HUES64 (cell line): ENCODE measurements at regions not wholly inside any gene's neighbourhood (a gene's known extent, or its start where the extent isn't known, plus 50 kb on each side); places are given as distances from the start of the nearest gene placed in this dataset.

Source experiments
- H3K27ac ChIP-seq: 2 replicates; pipeline ENCODE4 v1.7.0; 2013; ENCODE audit warnings: low read depth, low read length, inconsistent platforms
- H3K27me3 ChIP-seq: 2 replicates; pipeline ENCODE4 v1.6.1; 2013; ENCODE audit warnings: mild to moderate bottlenecking, low read length; ENCODE audit not compliant: insufficient read depth
- H3K36me3 ChIP-seq: 2 replicates; pipeline ENCODE4 v1.6.1; 2013; ENCODE audit warnings: mild to moderate bottlenecking, low read length; ENCODE audit not compliant: insufficient read depth
- H3K4me1 ChIP-seq: 2 replicates; pipeline ENCODE4 v1.6.1; 2013; ENCODE audit warnings: mild to moderate bottlenecking, low read length, moderate library complexity; ENCODE audit not compliant: insufficient read depth
- H3K4me3 ChIP-seq: 2 replicates; pipeline ENCODE4 v1.5.1; 2013; ENCODE audit warnings: mild to moderate bottlenecking, low read length, moderate library complexity
- H3K9ac ChIP-seq: 2 replicates; pipeline ENCODE4 v1.6.1; 2013; ENCODE audit warnings: mild to moderate bottlenecking, low read depth, low read length
- H3K9me3 ChIP-seq: 2 replicates; pipeline ENCODE4 v1.6.1; 2013; ENCODE audit warnings: low read depth, low read length; ENCODE audit not compliant: insufficient read depth
- WGBS: fragments of 150-250, 120-280 bp; methylation state at CpG from one replicate; pipeline ENCODE4 v1.1.7; 2013; ENCODE audit warnings: missing lambda C conversion rate; 5-methylcytosine and 5-hydroxymethylcytosine counted together

DNA sequence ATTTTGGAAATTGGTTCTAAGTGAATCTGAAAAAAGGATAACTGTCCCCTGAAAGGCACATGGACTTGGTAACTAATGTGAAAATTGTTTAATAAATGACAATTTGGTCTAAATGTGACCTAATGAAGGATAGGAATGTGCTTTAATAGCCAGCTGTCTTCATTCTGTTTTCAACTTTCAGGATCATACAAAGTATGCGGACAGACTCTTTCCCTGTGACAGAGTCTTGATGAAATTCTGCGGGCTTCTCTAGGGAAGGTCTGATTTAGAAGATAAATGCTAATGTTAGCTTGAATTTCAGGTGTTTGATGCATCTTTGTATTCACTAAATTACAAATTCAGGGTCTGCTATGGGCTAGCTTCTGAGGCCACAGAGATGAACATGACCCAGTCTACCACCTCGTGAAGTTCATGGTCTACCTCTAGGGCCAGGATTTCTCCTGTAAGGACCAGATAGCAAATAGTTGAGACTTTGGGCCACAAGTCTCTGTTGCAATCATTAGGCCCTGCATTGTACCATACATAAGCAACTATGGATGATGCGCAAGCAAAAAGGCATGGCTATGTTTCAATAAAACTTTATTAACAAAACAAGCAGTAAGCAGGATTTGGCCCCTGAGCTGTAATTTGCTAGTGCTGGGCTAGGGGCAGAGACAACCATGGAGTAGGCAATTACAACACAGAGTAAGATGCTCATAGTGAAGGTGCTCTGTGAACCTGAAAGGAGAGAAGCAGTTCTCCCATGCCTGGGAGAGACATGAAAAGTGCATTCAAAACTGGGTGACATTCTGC is 368.6 kb downstream of the INHBA start:
- no peaks in the 10 kb centered on the region for H3K9me3 ChIP-seq
- H3K4me3 ChIP-seq = no peak overlapping the region
- no peaks in the 10 kb centered on the region for H3K36me3 ChIP-seq
- H3K4me1 ChIP-seq = no peaks in the 10 kb centered on the region
- 88% methylated on average over 4 of the region's 4 CpGs for WGBS
- no peaks in the 10 kb centered on the region for H3K27me3 ChIP-seq
- no peak overlapping the region for H3K9ac ChIP-seq
- no peak overlapping the region for H3K27ac ChIP-seq

DNA sequence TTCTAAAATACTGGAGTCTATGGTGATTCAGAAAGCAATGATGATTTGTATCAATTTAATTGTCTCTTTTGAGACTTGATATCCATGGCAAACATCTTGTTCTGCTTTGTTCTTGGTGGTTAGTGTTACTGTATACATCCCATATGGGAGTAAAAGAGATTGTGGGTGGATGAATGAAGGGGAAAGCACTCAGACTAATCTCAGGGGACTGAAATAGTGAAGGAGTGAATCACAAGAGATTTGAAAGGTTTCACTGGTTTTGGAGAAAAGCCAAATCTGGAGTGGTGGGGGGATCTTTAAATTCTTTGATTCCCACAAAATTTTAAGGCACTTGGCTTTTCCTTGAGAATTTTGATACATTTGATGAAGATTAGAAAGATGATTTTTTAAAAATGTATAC is 369.4 kb downstream of the INHBA start:
- H3K27me3 ChIP-seq = no peaks in the 10 kb centered on the region
- no peaks in the 10 kb centered on the region for H3K36me3 ChIP-seq
- H3K4me1 ChIP-seq = no peaks in the 10 kb centered on the region
- no peak overlapping the region for H3K4me3 ChIP-seq
- no peaks in the 10 kb centered on the region for H3K9me3 ChIP-seq
- no peak overlapping the region for H3K9ac ChIP-seq
- H3K27ac ChIP-seq = no peak overlapping the region

DNA sequence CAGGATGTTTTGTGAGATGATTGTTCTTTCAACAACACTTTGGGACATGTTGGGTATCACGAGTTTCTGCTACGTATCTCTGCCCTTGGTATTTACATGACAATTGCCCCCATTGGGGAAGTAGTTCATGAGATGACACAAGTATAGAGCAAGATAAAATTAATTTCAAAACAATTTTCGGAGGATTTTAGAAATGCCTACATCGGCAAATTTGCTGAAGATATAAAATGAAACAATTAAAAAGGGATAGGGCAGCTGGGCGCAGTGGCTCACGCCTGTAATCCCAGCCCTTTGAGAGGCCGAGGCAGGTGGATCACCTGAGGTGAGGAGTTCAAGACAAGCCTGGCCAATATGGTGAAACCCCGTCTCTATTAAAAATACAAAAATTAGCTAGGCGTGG is 371.7 kb downstream of the INHBA start:
- H3K27ac ChIP-seq = no peak overlapping the region
- H3K4me3 ChIP-seq = no peak overlapping the region
- H3K9ac ChIP-seq = no peak overlapping the region
- H3K27me3 ChIP-seq = no peaks in the 10 kb centered on the region
- H3K4me1 ChIP-seq = no peaks in the 10 kb centered on the region
- WGBS = 96% methylated on average over 8 of the region's 9 CpGs
- no peaks in the 10 kb centered on the region for H3K9me3 ChIP-seq
- no peaks in the 10 kb centered on the region for H3K36me3 ChIP-seq

DNA sequence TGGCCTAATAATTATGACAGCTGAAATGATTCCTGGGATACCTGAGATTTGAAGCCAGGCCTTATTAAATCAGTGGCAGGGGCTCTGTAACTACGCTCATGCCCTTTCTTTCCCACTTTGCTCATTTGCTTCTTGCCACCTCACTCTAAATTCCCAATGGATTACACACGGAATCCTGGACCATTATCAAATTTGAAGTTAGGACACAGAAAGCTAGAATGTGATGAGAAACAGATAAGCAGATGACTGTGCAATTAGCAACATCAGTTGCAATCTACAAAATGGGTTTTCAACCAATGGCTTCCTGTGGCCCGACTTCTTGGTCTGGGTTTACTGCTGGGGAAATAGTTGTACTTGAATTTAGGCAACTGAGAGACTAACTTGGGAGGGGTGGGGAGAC is 374.3 kb downstream of the INHBA start:
- Histone ChIP-seq H3K9me3 (no peaks in the 10 kb centered on the region), H3K9ac (no peak overlapping the region), H3K36me3 (no peaks in the 10 kb centered on the region), H3K27me3 (no peaks in the 10 kb centered on the region), H3K4me1 (no peaks in the 10 kb centered on the region), H3K27ac (no peak overlapping the region), H3K4me3 (no peak overlapping the region)
- WGBS = 92% methylated on average over 3 of the region's 3 CpGs

DNA sequence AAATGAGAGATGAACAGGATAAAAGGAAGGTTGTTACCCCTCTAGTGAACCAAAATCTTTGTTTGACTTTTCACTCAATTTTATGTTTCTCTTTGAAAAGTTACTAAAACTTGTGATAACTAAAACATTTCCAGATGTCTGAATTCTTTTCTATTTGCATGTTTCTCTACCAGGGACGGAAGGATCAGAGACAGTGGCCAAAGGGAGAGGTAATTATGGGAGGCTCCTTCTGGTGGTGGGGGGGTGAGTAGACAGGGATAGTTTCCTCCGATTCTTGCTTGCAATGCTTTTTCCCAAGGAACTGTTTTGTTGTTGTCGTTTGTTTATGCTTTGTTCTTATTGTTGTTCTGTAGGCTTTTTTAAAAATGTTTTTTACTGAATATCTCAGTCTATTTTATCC is 374.8 kb downstream of the INHBA start:
- Histone ChIP-seq H3K27me3 (no peaks in the 10 kb centered on the region), H3K27ac (no peak overlapping the region), H3K4me3 (no peak overlapping the region), H3K36me3 (no peaks in the 10 kb centered on the region), H3K4me1 (no peaks in the 10 kb centered on the region), H3K9ac (no peak overlapping the region), H3K9me3 (no peaks in the 10 kb centered on the region)
- 85% methylated on average over 3 of the region's 3 CpGs for WGBS

DNA sequence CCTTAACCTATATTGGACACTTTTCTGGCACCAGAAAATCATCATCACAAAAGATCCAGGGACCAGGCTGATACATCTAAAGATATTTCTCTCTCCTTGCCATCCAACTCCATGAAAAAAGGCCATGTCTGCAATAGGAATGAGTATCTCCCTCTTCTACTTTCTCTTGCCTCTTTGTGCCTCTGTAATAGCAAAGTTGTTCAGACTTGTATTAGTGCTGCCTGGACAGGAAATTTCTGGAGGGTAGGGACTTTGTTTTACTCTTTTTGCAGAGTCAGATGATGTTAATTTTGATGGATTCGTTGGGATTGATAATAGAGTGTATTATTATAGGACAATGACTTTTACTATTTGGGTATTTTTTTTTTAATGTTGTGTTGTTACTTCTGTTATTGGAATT is 376.3 kb downstream of the INHBA start:
- Histone ChIP-seq H3K4me3 (no peak overlapping the region), H3K36me3 (no peaks in the 10 kb centered on the region), H3K27ac (no peak overlapping the region), H3K9me3 (no peaks in the 10 kb centered on the region), H3K4me1 (no peaks in the 10 kb centered on the region), H3K27me3 (no peaks in the 10 kb centered on the region), H3K9ac (no peak overlapping the region)
- 85% methylated on average over 1 of the region's 1 CpG for WGBS

DNA sequence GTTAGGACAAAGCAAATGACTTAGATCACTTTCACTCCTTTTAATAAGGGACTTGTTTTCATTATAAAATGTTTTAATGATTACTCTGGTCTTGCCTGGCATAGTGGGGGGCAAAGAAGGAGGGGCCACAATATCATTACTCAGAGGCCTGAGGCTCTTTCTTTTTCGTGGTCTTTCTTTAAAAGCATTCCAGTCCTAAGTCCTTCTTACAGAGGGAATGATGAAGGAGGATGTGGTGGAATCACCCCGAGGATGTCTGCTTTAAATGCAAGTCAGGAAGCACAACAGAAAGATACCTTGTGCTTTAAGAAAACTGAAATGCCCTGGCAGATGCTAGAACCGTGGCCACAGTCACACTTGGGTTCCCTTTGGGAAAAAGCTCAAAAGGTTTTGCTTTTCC is 379.1 kb downstream of the INHBA start:
- WGBS = 71% methylated on average over 3 of the region's 3 CpGs
- Histone ChIP-seq H3K4me3 (no peak overlapping the region), H3K4me1 (no peaks in the 10 kb centered on the region), H3K36me3 (no peaks in the 10 kb centered on the region), H3K9ac (no peak overlapping the region), H3K9me3 (no peaks in the 10 kb centered on the region), H3K27me3 (no peaks in the 10 kb centered on the region), H3K27ac (no peak overlapping the region)

DNA sequence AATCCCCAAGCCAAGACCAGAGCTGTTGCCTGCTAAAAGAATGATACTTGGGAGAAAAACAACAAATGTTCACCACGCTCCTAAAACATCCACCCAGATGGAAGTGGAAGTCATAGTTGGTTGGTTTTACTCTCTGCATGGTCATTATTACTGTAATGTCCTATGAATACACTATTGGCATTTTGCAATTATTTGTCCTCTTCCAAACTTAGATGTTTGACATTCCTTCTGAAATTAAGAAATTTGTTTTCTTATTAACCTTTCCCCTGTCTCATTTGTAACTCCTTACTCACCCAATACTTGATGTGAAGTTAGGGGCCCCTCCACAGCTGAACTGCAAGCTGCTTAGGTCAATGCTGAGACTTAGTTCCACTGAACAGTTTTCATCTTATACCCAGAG is 383.3 kb downstream of the INHBA start:
- no peaks in the 10 kb centered on the region for H3K4me1 ChIP-seq
- WGBS = 100% methylated on average over 1 of the region's 1 CpG

DNA sequence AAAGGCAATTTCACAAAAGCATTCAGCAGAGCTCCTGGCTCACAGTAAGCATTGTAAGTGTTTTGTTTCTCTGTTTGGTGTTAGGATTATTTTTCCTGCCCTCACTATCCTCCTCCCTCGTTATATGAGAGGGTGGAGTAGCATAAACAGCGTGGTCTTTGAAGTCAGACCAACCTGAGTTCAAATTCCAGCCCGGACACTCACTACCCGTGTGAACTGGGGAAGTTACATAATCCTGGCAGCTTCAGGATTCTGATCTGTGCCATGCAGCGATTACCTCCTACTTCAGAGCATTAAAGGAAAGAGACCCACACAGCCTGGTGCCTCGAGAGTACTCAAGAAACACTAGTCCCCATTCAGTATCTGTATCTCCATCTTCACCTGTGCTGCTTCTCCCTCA is 386.5 kb downstream of the INHBA start:
- Histone ChIP-seq H3K27me3 (no peaks in the 10 kb centered on the region), H3K27ac (no peak overlapping the region), H3K9me3 (no peaks in the 10 kb centered on the region), H3K4me1 (no peaks in the 10 kb centered on the region), H3K4me3 (no peak overlapping the region), H3K36me3 (no peaks in the 10 kb centered on the region), H3K9ac (no peak overlapping the region)
- WGBS = 96% methylated on average over 6 of the region's 6 CpGs

More for the DNA sequence above, 383.3 kb downstream of the INHBA start:
- no peaks in the 10 kb centered on the region for H3K27me3 ChIP-seq
- no peaks in the 10 kb centered on the region for H3K9me3 ChIP-seq
- H3K9ac ChIP-seq = no peak overlapping the region
- no peaks in the 10 kb centered on the region for H3K36me3 ChIP-seq
- no peak overlapping the region for H3K4me3 ChIP-seq
- H3K27ac ChIP-seq = no peak overlapping the region

DNA sequence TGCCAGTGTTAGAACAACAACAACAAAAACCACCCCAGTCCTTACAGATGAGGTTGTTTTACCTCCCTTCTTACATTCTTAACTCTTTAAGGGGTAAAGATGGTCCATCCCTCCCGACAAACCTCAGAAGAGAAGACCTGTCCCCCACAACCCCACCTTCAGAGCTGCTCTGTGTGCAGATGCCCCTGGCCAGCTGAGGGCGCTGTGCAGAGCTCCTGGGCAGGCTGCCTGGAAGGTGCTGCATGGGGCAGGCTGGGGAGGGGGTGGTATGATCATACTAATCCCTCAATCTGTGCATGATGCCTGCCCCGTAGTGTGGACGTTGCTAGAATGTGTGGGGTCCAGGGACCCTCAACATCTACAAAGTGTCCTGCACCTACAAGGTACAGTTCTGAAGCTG is 387.1 kb downstream of the INHBA start:
- Histone ChIP-seq H3K4me1 (no peaks in the 10 kb centered on the region), H3K27ac (no peak overlapping the region), H3K27me3 (no peaks in the 10 kb centered on the region), H3K9me3 (no peaks in the 10 kb centered on the region), H3K36me3 (no peaks in the 10 kb centered on the region), H3K9ac (no peak overlapping the region), H3K4me3 (no peak overlapping the region)
- whole genome bisulfite sequencing = 80% methylated on average over 4 of the region's 4 CpGs

DNA sequence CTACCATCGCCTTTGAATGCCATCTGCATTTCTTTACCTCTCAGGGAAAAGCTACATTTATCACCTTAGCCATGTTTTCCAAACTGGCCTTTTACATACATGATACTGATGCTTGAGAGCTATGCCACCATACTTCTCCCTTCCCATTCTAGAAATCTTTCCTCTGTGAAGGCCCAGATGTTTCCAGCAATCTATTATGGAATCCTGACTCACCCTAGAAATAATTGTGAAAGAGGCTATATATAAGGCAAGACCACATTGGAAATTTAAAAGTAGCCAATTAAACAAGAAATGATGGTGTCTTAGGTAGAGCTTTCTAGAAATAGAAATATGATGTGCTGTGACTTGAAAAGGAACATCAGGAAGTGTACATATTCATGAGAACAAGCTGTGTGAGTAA is 389.7 kb downstream of the INHBA start:
- no peaks in the 10 kb centered on the region for H3K4me1 ChIP-seq
- no peak overlapping the region for H3K27ac ChIP-seq
- H3K27me3 ChIP-seq = no peaks in the 10 kb centered on the region
- H3K9me3 ChIP-seq = no peaks in the 10 kb centered on the region
- H3K4me3 ChIP-seq = no peak overlapping the region
- no peak overlapping the region for H3K9ac ChIP-seq
- no peaks in the 10 kb centered on the region for H3K36me3 ChIP-seq
- WGBS = 88% methylated on average over 1 of the region's 1 CpG

DNA sequence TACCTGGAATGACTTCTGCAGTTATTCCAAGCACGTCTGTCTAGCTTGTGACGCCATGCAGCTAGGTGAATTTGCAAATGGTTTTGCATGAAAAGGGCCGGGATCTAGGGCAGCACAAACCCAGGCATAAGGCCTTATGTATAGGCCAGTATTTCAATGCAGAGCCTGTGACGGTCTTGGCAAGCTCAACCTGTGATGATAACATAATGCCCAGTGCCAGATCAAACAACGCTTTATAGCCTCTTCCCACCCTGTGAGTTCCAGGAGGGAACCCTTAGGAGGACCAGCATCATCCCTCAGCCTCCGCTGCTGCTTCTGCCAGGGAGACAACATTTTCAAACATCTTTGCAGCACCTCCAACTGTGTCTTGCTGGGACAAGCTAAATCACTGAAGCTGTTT is 390.7 kb downstream of the INHBA start:
- WGBS = 90% methylated on average over 6 of the region's 6 CpGs
- no peaks in the 10 kb centered on the region for H3K4me1 ChIP-seq

More for the DNA sequence above, 390.7 kb downstream of the INHBA start:
- Histone ChIP-seq H3K9me3 (no peaks in the 10 kb centered on the region), H3K4me3 (no peak overlapping the region), H3K36me3 (no peaks in the 10 kb centered on the region), H3K27ac (no peak overlapping the region), H3K27me3 (no peaks in the 10 kb centered on the region), H3K9ac (no peak overlapping the region)
